ENCODE measurements at regions not wholly inside any gene's neighbourhood (a gene's known extent, or its start where the extent isn't known, plus 50 kb on each side); places are given as distances from the start of the nearest gene placed in this dataset.

GRCh38 chr1:219067350-219067712 lies 106.3 kb upstream of the LYPLAL1 start:
- no peak for TF ChIP-seq POLR2A (IDR thresholded peaks at IDR 0.05)
- TF ChIP-seq CTCF (IDR thresholded peaks at IDR 0.05): no peak

All from ovary (tissue), 3 donors.